ENCODE measurements at regions not wholly inside any gene's neighbourhood (a gene's known extent, or its start where the extent isn't known, plus 50 kb on each side); places are given as distances from the start of the nearest gene placed in this dataset.

DNA sequence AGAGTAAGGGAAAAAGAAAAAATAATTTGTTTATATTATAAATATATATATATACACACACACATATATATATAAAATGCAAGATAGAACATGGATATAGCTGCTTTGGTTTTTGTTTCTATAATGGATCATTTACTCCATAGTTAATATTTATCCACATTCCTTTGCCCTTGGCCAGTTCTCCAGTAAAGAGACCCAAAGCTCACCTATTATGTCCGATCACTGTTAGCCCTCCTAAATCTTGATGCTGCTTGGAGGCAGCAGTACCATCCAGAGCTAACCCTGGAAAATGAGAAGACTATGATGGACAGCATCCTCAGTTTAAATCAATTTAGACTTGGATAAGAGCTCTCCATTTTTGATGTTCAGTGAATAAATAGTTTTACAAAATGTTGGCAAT lies 407.7 kb downstream of the PLPP3 start (continued):
- TF ChIP-seq SRF (IDR thresholded peaks at IDR 0.05; ENCODE audit: low read depth, low read length) (no peak), TEAD4 (IDR thresholded peaks at IDR 0.05; ENCODE audit: low read depth, low read length) (no peak), TCF12 (IDR thresholded peaks at IDR 0.05; ENCODE audit: low read depth, low read length) (no peak)
